NCI-H345 (cell line): ENCODE measurements at regions not wholly inside any gene's neighbourhood (a gene's known extent, or its start where the extent isn't known, plus 50 kb on each side); places are given as distances from the start of the nearest gene placed in this dataset.
A peak's percentile ranks its signal among the peaks of the same experiment; 100 is the strongest.

Experiments used
- DNase-seq: peaks from one replicate; lab custom pipeline; 2025; lab: John Stamatoyannopoulos, UW

DNA sequence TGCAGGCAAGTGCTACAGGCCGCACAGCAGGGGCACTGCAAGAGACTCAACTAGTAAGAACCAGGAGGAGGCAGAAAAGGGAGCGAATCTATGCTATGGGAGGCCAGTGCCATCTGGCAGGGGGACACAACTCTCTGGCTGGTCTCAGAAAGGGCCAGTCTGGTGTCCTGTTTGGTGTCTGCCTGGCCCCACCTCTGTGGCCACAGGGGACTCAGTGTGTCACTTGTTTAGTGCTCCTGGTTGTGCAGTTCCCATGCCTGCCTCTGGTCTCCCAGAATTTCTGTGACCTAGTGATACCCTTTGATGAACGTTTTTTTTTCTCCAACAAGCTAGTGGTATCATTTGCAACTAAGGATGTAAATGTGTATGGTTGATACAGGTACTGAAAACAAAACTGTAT lies 59.2 kb upstream of the JCAD start:
- DNase-seq, result no peak

GRCh38 chr10:30117812-30118501 lies 58.6 kb upstream of the JCAD start:
- DNase-seq, result no peak

- no peak for DNase-seq
Measured at GRCh38 chr10:30116041-30116491, 56.7 kb upstream of the JCAD start.

DNA sequence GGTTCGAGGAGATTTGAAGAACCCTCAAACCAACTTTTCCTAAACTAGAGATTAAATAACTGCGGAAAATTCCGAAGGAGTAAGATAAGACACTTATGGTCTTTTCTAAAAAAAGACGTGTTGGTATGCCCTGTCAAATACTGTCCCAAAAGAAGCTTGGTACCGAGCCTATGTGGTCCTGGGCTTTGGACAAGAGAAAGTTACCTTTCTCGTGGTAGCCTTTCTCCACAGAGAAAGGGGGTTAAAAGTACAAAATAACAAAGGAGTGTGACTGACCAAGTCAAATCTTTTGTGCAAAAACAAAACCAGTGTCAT lies 56.2 kb upstream of the JCAD start:
- DNase-seq, result no peak

GRCh38 chr10:30114881-30115625 lies 55.7 kb upstream of the JCAD start:
- DNase-seq, result peak; percentile 16

- DNase-seq, result no peak
Measured at GRCh38 chr10:30114401-30114800, 55.0 kb upstream of the JCAD start.

DNA sequence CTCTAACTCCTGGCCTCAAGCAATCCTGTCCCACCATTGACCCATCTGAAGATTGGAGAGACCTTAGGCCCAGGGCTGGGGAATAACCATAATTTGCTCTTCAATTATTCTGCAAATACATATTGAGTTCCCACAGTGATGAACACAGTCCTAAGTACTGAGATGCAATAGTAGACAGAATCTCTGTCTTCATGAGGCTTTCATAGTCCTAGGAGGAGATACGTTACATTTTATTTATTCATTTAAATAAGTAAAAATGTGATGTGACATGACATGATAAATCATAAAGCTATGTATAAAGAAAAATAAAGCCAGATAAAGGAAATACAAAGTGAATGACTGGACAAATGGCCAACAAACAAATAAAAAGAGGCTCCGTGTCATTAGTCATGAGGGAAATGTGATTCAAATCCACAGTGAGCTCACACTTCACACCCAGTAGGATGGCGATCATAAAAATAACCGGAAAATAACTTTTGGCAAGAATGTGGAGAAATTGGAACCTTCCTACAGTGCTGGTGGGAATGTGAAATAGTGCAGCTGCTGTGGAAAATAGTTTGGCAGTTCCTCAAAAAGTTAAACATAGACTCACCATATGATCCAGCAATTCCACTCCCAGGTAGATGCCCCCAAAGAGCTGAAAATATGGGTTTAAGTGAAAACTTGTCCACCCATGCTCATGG lies 52.1 kb upstream of the JCAD start:
- no peak for DNase-seq
